ENCODE measurements at regions not wholly inside any gene's neighbourhood (a gene's known extent, or its start where the extent isn't known, plus 50 kb on each side); places are given as distances from the start of the nearest gene placed in this dataset.
"Not testable (repeated sequence)": the region's sequence is repeated elsewhere in the genome, so short reads cannot be mapped to it uniquely, and the experiment has no call there.

DNA sequence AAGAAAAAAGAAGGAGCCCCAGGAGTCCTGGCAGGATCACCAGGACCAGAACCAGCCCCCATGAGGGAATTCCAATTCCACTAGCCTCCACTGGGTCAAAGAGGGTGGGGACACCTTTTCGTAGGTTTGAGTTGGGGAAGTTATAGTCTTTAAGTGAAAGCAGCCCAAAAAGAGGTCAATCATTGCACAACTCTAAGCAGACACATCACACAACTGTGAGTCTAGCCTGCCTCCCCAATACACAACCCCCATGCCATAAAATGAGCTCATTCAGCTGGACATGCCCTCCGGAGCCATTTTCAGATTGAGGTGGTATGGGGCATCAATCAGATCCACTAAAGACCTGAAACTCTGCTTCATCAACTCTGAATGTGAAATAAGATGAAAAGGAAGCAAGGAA, 179.9 kb downstream of the NPHP4 start:
- no peak for DNase-seq

DNA sequence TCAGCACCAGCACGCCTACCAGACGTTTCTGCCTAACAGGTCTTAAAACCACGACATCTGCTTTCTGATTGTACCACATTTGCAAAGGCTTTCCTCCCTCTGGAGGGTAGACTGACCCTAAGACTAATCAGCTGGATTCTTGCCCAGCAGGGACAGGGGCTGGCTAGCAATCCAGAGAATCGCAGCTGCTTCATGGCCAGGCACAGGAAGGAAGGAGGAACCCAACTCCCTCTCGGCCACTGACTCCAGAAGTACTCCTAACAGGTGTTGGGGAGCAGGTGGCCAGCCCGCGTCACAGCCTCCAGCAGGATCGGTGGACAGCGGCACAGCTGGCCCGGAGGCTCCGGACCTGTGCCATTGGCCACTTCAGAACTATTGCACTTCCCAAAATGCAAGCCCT, 180.8 kb downstream of the NPHP4 start:
- no peak for DNase-seq

DNA sequence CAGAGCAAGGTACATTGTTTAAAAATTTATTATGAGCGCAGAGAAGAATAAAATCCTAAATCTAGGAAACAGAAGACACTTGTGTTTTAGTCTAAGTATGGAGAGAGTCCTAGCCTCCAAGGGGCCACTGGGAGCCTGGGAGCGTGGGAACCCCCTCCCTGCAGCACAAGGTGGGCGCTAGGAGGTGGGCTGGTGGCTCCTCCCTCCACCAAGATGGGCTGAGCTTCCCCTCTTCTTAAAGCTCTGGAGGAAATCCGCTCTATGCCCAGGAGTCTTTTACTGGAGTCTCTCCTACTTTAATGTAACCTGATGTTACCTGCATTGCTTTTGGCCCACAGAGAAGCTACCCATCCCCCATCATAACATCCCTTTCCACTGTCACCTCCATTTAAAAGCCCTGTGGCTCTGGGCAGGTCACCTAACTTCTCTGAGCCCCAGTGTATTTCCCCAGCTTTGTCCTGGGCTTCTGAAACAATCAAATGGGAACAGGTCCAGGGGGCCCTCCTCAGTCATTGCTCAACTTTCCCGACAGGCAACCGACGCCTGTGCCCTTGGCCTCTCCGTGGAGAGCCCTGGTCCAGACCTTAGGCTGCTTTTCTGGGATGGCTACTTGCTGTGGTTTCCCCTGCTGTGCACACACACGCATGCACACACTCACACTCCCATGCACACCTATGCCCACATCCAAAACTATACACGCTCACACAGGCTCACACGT, 181.5 kb downstream of the NPHP4 start:
- no peak for DNase-seq

DNA sequence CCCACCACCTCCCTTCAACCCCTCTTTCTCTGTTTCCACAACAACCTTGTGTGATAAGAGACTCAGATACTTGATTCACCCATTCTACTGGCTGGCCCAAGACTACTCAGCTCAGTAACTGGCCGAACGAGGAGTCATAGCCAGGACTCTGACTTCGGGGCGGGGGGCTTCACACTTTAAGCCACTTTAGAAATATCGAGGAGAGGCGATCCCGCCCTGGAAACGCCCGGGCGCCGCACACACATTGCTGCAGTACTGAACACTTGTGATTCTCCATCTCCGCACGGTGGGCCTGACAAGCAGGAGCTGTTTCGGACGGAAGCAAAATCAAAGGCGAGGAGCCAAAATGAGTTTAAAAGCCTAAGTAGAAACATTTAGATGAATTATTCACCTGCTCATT, 182.1 kb downstream of the NPHP4 start:
- DNase-seq: no peak

DNA sequence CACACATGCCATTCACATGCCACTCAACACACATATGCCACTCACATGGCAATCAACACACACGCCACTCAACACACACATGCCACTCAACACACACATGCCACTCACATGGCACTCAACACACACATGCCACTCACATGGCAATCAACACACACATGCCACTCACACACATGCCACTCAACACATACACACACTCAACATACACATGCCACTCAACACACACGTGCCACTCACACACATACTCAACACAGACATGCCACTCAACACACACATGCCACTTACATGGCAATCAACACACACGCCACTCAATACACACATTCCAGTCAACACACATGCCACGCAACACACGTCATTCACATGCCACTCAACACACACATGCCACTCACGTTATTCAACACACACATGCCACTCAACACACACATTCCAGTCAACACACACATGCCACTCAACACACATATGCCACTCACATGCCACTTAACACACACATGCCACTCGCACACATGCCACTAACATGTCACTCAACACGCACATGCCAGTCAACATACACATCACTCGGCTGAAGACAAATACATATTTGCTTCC, 182.9 kb downstream of the NPHP4 start:
- no peak for DNase-seq

DNA sequence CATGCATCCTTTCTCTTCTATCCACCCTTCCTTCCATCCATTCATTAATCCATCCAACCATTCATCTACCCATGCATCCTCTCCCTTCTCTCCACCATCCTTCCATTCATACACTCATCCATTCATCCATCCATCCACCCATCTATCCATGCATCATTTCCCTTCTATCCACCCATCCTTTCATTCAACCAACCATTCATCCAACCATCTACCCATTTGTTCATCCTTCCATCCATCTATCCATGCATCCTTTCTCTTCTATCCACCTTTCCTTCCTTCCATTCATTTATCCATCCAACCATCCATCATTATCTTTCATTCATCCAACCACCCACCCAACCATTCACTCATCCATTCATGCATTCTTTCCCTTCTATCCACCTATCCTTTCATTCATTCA, 188.4 kb downstream of the NPHP4 start:
- DNase-seq: no peak

DNA sequence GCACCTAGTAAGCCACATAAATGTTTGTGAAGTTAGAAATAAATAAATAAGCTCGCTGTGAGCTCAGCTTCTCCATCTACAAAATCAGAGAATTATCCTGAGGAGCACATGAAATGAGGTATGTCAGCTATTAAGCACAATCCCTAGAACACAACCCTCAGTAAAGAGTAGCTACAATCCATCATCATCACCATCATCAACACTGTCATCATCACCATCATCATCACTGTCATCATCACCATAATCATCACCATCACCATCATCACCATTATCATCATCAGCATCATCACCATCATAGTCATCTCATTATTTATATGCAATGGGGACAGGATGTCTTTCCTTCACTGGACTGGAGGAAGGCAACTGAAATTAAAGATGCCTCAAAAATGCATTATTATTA, 189.6 kb downstream of the NPHP4 start:
- DNase-seq: no peak

DNA sequence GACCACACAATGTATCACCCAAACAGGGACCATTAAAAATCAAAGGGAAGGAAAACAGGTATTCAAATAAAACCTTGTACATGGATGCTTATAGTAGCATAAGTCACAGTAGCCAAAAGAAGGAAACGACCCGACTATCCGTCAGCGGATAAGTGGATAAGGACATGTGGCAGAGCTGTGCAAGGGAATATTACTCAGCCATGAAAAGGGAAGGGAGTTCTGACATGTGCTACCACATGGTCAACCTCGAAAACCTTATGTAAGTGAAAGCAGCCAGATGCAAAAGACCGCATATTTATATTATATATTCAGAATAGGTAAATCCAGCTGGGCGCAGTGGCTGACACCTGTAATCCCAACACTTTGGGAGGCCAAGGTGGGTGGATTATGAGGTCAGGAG, 193.3 kb downstream of the NPHP4 start:
- no peak for DNase-seq

DNA sequence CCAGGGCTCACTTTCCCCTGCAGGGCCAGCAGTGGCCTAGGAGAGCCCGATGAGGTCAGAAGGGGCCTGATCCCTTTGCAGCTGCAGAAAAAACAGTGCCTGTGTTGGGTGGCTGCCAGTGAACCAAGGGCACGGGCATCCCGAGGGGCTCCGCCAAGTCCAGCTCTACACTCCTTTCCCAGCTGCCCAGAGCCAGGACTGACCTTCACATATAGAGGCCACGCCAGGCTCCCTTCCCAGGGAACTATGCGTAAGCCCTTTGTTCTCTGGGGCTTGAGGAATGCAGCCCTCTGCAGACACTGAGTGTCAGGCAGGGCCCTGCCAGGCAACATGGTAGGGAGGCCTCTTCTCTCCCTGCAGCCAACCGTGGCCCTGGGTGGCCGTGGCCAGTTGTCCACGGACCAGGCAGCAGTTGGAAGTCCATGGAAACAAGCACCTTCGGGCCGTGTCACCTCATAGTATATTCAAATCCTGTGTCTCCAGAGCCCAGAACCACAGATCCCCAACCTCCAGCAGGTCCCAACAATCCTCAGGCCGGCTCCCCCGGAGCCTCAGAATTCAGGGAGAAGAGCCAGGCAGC, 194.0 kb downstream of the NPHP4 start:
- DNase-seq: no peak

DNA sequence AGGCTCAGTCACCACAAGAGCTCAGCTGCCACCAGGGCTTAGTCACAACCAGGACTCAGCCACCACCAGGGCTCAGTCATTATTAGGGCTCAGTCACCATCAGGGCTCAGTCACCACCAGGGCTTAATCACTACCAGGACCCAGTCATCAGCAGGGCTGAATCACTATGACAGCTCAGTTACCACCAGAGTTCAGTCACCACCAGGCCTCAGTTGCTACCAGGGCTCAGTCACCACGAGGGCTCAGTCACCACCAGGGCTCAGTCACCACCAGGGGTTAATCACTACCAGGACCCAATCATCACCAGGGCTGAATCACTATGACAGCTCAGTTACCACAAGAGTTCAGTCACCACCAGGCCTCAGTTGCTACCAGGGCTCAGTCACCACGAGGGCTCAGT, 196.2 kb downstream of the NPHP4 start:
- no peak for DNase-seq

DNA sequence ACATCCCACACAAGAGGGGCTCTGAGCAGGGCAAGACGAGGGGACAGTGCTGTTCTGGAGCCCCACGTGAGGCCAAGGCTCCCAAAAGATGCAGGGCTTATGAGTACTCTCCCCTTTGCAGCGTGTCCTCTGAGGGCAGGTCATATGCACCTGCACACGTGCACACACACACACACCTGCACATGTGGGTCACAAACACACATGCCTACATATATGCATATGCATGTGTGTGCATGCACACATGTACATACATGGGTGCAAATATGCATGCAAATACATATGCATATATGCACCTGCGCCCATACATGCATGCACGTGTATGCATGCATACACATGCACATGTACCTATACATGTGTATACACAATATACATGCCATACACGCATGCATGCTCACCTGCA, 197.9 kb downstream of the NPHP4 start:
- no peak for DNase-seq

DNA sequence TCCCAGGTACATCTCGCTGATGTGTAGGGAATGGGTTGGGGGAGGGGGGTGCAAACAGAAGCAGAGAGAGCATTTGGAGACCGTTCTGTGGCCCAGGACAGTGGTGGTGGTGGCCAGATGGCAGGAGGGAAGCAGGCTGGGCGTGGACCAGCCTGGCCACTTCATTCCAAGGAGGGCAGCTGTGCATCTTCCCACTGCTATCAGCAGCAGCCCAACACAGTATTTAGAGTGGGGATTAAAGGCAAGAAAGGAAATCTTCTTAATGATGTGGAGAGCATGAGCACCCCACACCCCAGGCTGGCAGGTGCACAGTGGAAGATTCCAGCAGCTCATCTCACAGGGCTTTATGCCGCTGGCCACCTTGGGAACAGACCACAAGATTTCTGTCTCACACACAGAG, 198.7 kb downstream of the NPHP4 start:
- DNase-seq: no peak

DNA sequence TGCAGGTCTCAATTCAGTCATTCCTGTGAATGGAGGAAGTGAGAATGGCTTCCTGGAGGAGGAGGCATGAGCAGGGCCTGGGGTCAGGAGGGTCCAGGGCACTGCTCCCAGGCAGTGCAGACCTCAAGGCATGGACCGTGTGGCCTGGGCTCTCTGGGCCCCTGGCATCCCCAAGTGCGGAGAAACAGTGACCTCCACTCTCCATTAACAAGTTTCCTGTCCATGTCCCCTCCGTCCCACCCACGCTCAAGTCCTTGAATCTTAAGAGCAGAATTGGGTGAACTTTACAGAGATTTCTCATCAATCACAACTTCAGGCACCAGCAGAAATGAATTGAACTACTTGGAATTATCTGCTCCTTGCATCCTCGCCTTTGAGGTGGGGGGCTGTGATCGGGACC, 211.1 kb downstream of the NPHP4 start:
- DNase-seq: no peak

DNA sequence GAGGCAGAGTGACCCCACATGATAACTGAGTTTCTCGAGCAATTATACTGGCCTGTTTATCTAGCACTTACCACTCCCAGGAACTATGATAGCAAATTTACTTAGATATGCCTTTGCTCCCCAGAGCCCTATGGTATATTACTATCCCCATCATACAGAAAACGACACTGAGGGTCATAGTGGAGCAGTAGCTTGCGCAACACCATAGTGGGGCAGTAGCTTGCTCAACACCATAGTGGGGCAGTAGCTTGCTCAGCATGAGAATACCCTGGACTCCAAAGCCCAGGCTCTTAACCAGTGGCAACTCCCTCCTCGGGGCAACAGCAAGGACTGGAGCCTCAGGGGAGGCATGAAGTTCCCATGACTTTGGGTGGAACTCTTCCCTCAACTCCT, 211.9 kb downstream of the NPHP4 start:
- no peak for DNase-seq

DNA sequence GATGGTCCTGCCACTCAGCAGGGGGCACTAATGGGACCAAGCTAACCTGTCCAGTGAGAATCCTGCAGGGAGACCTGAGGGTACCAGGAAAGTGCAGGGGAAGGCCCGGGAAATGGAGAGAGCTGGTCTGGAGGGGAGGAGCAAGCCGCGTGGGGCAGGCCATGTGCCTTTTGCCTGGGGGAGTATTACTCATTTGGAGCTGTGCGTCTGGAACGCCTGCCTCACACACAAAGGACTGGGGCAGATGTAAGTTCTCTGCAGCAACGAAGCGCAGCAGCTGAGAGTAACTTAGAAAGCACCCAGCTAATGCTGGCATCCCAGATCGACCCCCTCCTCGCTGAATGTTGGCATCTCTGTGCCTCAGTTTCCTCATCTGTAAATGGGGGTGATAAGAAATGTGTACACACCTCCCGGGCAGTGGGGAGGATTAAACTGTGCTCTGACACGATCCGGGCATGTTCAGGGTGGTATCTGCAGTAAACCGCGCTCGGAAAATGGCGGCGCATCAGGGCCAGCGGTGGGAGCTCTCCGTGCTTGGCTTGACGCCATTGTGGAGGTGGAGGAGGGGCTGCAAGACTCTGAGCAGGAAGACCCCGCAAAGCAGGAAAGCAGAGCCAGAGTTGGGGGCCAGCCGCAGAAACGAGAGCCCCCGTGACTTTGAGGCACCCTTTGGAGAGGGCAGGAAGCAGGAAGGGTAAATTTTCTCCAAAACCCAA, 212.5 kb downstream of the NPHP4 start:
- no peak for DNase-seq

DNA sequence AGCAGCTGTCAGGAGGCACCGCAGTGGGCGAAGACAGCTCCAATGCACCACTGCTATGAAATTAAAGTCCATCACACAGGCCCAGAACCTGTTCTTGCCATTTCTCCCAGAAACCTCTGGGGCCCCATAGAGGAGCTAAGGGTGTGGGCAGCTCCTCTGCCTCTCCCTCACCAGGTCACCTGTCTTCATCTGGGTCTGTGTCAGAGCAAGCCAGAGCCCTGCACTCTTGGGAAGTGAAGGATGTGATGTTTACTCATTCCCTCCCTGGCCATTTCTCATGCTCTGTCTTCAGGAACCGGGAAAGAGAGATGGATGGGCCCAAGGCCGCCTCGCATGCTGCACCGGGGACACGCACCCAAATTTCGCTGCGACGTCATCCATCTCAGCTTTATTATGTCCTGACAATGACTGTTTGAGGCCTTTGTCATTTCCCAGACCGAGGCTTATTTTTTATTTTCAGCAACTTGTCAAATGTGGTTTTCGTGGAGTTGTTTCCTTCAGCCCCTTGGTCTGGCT, 216.1 kb downstream of the NPHP4 start:
- no peak for DNase-seq

DNA sequence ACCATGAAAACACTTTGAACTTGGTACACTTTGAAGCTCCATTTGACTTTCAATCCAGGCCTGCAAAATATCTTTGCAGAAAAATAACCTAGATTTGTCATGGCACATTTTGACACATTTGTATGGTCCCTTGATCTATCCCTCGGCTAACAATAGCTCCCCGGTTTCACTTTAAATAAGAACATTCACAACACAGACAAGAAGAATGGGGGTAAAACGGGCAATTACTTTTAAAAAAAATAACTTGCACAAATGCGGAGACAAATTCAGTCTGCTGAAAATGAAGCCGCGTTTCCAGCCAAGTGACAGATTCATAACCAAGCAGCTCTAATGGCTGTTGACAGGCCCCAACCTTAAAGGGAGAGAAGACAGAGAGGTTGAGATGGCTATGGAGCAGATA, 218.2 kb downstream of the NPHP4 start:
- DNase-seq: no peak

DNA sequence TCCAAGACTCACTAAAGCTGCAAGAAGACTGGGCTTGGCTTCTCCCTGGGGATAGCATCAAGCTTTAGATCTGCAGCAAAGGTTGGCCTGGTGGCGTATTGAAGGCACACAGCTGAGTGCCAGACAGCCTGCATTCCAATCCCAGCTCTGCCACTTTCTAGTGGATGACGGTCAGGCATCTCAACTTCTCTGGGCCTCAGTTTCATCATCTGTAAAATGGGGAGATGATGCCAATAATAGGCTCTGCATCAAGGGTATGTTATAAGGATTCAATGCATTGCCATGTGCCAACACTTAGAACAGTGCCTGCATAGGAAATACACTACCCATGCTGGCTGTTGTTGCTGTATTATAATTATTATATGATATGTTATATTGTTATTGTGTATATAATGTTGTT, 220.4 kb downstream of the NPHP4 start:
- DNase-seq: no peak

DNA sequence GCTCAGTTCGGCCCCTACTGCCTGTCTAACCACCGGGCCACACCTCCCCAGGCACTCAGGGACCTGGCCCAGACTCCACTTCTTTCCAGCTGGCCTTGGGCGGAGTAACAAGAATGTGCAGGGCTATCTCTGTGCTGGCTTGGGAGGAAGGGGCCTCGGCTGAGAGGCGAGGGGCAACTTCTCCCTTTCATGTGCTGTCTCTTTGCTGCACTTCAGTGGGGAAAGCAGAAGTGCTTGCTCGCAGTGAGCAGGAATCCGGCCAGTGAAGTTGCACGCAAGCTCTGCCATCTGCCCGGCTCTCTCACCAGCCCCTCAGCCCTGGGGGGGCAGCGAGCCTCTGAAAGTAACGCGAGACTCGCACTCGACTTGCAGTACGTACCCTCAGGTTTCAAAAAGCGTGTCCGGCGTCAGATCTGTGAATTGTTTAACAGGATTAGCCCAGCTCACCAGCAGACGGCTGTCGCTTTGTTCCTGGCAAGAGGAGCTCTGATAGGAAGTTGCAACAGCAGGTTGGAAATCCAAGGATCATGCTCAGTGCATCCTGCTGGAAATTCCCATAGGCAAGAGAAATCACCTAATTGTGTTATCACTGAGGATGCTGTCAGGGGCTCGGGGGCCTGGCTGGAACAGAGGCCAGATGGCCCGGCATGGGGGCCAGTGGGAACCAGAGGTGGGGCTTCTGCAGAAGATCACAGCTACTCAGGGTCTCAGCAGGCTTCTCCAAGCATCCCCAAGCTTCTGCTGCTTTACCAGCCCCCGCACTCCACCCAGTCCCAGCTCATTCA, 221.1 kb downstream of the NPHP4 start:
- no peak for DNase-seq

DNA sequence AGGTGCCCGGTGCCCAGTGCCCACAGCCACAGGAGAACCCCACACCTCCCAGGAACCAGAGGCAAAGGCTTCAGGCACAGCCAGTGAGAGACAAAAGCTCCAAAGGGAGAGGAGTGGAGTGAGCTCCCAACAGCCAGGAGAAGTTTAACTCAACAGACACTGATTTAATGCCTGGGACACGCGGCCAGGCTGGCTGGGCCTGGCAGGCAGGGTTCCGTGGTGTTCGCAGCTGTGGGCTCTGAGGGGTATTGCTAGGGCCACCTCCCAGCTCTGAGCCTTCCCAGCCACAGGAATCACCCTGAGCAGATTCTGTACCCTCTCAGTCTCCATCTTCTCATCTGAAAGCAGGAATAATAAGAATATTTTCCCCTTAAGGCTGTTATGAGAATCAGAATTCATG, 222.5 kb downstream of the NPHP4 start:
- no peak for DNase-seq

DNA sequence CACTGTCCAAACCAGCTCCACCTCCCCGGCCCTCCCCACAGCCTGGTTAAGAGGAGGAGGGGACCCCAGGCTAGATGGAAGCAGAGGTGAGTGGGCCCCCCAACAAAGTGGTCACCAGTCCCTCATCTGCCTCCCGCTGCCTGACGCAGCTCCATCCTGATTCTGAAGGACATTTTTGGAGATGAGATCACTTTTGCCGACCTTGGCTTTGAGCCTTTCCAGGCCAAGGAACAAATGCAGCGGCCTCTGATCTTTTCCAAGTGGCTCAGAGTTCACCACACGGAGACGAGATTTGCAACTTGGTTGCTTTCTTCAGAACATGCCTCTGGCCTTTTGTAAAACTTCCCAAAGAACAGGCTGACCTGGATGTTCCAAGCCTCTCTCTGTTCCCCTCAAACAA, 223.1 kb downstream of the NPHP4 start:
- no peak for DNase-seq

DNA sequence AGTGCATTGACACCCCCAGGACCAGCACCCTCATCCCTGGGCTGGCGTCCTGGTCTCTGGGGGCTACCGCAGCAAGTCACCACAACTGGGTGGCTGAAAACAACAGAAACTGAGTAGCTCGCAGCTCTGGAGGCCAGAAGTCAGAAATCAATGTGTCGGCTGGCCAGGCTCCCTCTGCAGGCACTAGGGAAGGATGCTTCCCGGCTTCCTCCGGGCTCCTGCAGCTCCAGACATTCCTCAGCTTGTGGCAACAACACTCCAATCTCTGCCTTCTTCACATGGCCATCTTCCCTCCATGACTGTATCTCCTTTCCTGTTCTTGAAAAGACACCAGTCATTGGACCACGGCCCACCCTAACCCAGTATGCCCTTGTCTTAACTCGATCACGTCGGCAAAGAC, 224.2 kb downstream of the NPHP4 start:
- no peak for DNase-seq

DNA sequence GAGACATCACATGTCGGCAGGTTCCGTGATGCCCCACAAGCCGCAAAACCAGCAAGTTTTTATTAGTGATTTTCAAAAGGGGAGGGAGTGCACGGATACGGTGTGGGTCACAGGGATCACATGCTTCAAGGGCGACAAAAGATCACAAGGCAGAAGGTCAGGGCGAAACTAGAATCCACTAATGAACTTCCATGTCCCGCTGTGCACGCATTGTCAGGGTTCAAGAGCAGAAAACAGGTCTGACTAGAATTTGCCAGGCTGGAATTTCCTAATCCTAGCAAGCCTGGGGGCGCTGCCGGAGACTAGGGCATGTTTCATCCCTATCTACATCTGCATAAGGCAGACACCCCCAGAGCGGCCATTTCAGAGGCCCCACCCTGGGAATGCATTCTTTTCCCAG, 225.2 kb downstream of the NPHP4 start:
- not testable (repeated sequence) for DNase-seq

All from fibroblast of skin of scalp (primary cell).